ENCODE measurements at regions not wholly inside any gene's neighbourhood (a gene's known extent, or its start where the extent isn't known, plus 50 kb on each side); places are given as distances from the start of the nearest gene placed in this dataset.

GRCh38 chr1:238252033-238252802 is 361.5 kb upstream of the ZP4 start:
- H3K4me1 ChIP-seq, result no peaks in the 10 kb centered on the region
- peak; percentile 85 for ATAC-seq

GRCh38 chr1:238248356-238248755 is 357.6 kb upstream of the ZP4 start:
- H3K4me1 ChIP-seq, result no peaks in the 10 kb centered on the region
- H3K27ac ChIP-seq, result no peak overlapping the region
- no peaks in the 10 kb centered on the region for H3K27me3 ChIP-seq
- no peaks in the 10 kb centered on the region for H3K36me3 ChIP-seq
- intact Hi-C loops (cut with DNase I), result no loop called here
- no peak for TF ChIP-seq CTCF (IDR thresholded peaks at IDR 0.05)
- no peak overlapping the region for H3K4me3 ChIP-seq
- no peak for DNase-seq
- no peak for ATAC-seq
- H3K9me3 ChIP-seq, result no peaks in the 10 kb centered on the region

More at GRCh38 chr1:238252033-238252802, 361.5 kb upstream of the ZP4 start:
- H3K4me3 ChIP-seq, result no peak overlapping the region
- H3K27ac ChIP-seq, result no peak overlapping the region
- peak in 1 of 4 donors; percentile 49 for DNase-seq
- H3K36me3 ChIP-seq, result no peaks in the 10 kb centered on the region
- TF ChIP-seq CTCF (IDR thresholded peaks at IDR 0.05), result peak; percentile 31 to 39
- H3K27me3 ChIP-seq, result no peaks in the 10 kb centered on the region
- intact Hi-C loops (cut with DNase I), result no loop called here
- no peaks in the 10 kb centered on the region for H3K9me3 ChIP-seq

- H3K4me3 ChIP-seq, result no peak overlapping the region
- no peaks in the 10 kb centered on the region for H3K4me1 ChIP-seq
- no peak for ATAC-seq
- no peaks in the 10 kb centered on the region for H3K9me3 ChIP-seq
- DNase-seq, result no peak
- no peaks in the 10 kb centered on the region for H3K36me3 ChIP-seq
- H3K27ac ChIP-seq, result no peak overlapping the region
- no peaks in the 10 kb centered on the region for H3K27me3 ChIP-seq
- no peak for TF ChIP-seq CTCF (IDR thresholded peaks at IDR 0.05)
- intact Hi-C loops (cut with DNase I), result no loop called here
Measured at GRCh38 chr1:238242181-238242580, 351.5 kb upstream of the ZP4 start.

- Histone ChIP-seq H3K4me1 (no peaks in the 10 kb centered on the region), H3K36me3 (no peaks in the 10 kb centered on the region), H3K9me3 (no peaks in the 10 kb centered on the region), H3K27ac (no peak overlapping the region), H3K27me3 (no peaks in the 10 kb centered on the region), H3K4me3 (no peak overlapping the region)
- intact Hi-C loops (cut with DNase I), result no loop called here
- no peak for ATAC-seq
- DNase-seq, result no peak
- no peak for TF ChIP-seq CTCF (IDR thresholded peaks at IDR 0.05)
Measured at GRCh38 chr1:238241607-238242006, 350.9 kb upstream of the ZP4 start.

GRCh38 chr1:238239343-238239742 is 348.6 kb upstream of the ZP4 start:
- ATAC-seq, result no peak
- no peak for TF ChIP-seq CTCF (IDR thresholded peaks at IDR 0.05)
- intact Hi-C loops (cut with DNase I), result no loop called here
- Histone ChIP-seq H3K4me3 (no peak overlapping the region), H3K27ac (no peak overlapping the region), H3K36me3 (no peaks in the 10 kb centered on the region), H3K9me3 (no peaks in the 10 kb centered on the region), H3K4me1 (no peaks in the 10 kb centered on the region), H3K27me3 (no peaks in the 10 kb centered on the region)
- DNase-seq, result no peak
